Neural progenitor cell (in vitro differentiated cells): ENCODE measurements at regions not wholly inside any gene's neighbourhood (a gene's known extent, or its start where the extent isn't known, plus 50 kb on each side); places are given as distances from the start of the nearest gene placed in this dataset.

Experiments used
- DNase-seq: peaks from one replicate; pipeline ENCODE4 v3.0.0-alpha.2; 2016; ENCODE audit warnings: low spot score
- H2AFZ ChIP-seq: fragments of 200-600 bp; sonication (generic); replicated peaks from 2 replicates; pipeline ENCODE4 v1.6.1; 2016; ENCODE audit warnings: antibody characterized with exemption
- H3F3A ChIP-seq: fragments of 200-600 bp; sonication (generic); 2 replicates; pipeline ENCODE4 v1.6.1; 2016; ENCODE audit warnings: antibody characterized with exemption, low read depth
- H3K27ac ChIP-seq: fragments of 200-600 bp; sonication (generic); 2 replicates; pipeline ENCODE4 v1.5.1; 2016; ENCODE audit warnings: mild to moderate bottlenecking
- H3K27me3 ChIP-seq: fragments of 200-600 bp; sonication (generic); 2 replicates; pipeline ENCODE4 v1.6.1; 2016; ENCODE audit warnings: mild to moderate bottlenecking, moderate library complexity
- H3K36me3 ChIP-seq: fragments of 200-600 bp; sonication (generic); 2 replicates; pipeline ENCODE4 v1.5.1; 2016
- H3K4me1 ChIP-seq: fragments of 200-600 bp; sonication (generic); 2 replicates; pipeline ENCODE4 v1.6.1; 2016; ENCODE audit warnings: mixed run types
- H3K4me2 ChIP-seq: fragments of 200-600 bp; sonication (generic); 2 replicates; pipeline ENCODE4 v1.6.1; 2016
- H3K4me3 ChIP-seq: fragments of 200-600 bp; sonication (generic); 2 replicates; pipeline ENCODE4 v1.5.1; 2016
- H3K79me2 ChIP-seq: fragments of 200-600 bp; sonication (generic); 2 replicates; pipeline ENCODE4 v1.6.1; 2016; ENCODE audit warnings: low read depth
- H3K9ac ChIP-seq: fragments of 200-600 bp; sonication (generic); 2 replicates; pipeline ENCODE4 v1.6.1; 2016
- H3K9me3 ChIP-seq: fragments of 200-600 bp; sonication (generic); 2 replicates; pipeline ENCODE4 v1.5.1; 2016; ENCODE audit warnings: low read depth
- H4K20me1 ChIP-seq: fragments of 200-600 bp; sonication (generic); 2 replicates; pipeline ENCODE4 v1.6.1; 2016; ENCODE audit warnings: low read depth
- H3K27ac Mint-ChIP-seq: 3 replicates; pipeline ENCODE4 v1.8.0; 2021; ENCODE audit warnings: mixed read lengths
- H3K27me3 Mint-ChIP-seq: 2 replicates; pipeline ENCODE4 v1.8.0; 2022; ENCODE audit warnings: low read depth, mild to moderate bottlenecking, inconsistent platforms, moderate library complexity, mixed read lengths; ENCODE audit not compliant: insufficient read depth
- H3K36me3 Mint-ChIP-seq: 3 replicates; pipeline ENCODE4 v1.8.0; 2021; ENCODE audit warnings: mixed read lengths
- H3K4me1 Mint-ChIP-seq: 3 replicates; pipeline ENCODE4 v1.8.0; 2021; ENCODE audit warnings: mixed read lengths
- H3K4me3 Mint-ChIP-seq: 3 replicates; pipeline ENCODE4 v1.8.0; 2021; ENCODE audit warnings: mild to moderate bottlenecking, moderate library complexity, mixed read lengths
- H3K9me3 Mint-ChIP-seq: 3 replicates; pipeline ENCODE4 v1.8.0; 2020; ENCODE audit warnings: mixed read lengths
- CTCF ChIP-seq: fragments of 200-600 bp; sonication (generic); IDR thresholded peaks from 2 replicates; pipeline ENCODE4 v1.5.1; 2017; ENCODE audit warnings: antibody characterized with exemption, mild to moderate bottlenecking
- EZH2 ChIP-seq: fragments of 200-600 bp; sonication (generic); IDR thresholded peaks from 2 replicates; pipeline ENCODE4 v1.6.1; 2017; ENCODE audit warnings: antibody characterized with exemption, mild to moderate bottlenecking, moderate library complexity
- EZH2phosphoT487 ChIP-seq: fragments of 200-600 bp; sonication (generic); IDR thresholded peaks from 2 replicates; pipeline ENCODE4 v1.6.1; 2017; ENCODE audit warnings: antibody characterized with exemption

GRCh38 chr3:150082898-150083654 is 112.4 kb upstream of the PFN2 start:
- no peak overlapping the region for H2AFZ ChIP-seq
- no peak overlapping the region for H3K27ac ChIP-seq
- Mint-ChIP-seq H3K9me3 (peaks cover 5% of the 10 kb centered on the region), H3K4me1 (peaks cover 48% of the 10 kb centered on the region), H3K36me3 (no peaks in the 10 kb centered on the region), H3K4me3 (no peak overlapping the region), H3K27ac (peak overlapping the region; percentile 32), H3K27me3 (peaks cover 4% of the 10 kb centered on the region)
- TF ChIP-seq EZH2, result no peak
- no peak for TF ChIP-seq EZH2phosphoT487
- TF ChIP-seq CTCF, result no peak
- H3F3A ChIP-seq, result no peaks in the 10 kb centered on the region
- DNase-seq, result no peak
- H3K79me2 ChIP-seq, result no peaks in the 10 kb centered on the region
- H3K9me3 ChIP-seq, result no peaks in the 10 kb centered on the region
- H3K4me2 ChIP-seq, result no peak overlapping the region
- no peaks in the 10 kb centered on the region for H4K20me1 ChIP-seq
- no peak overlapping the region for H3K4me3 ChIP-seq
- no peaks in the 10 kb centered on the region for H3K27me3 ChIP-seq
- H3K9ac ChIP-seq, result no peak overlapping the region
- H3K36me3 ChIP-seq, result no peaks in the 10 kb centered on the region
- H3K4me1 ChIP-seq, result peaks cover 12% of the 10 kb centered on the region

- no peaks in the 10 kb centered on the region for H3K9me3 ChIP-seq
- Mint-ChIP-seq H3K4me1 (peaks cover 48% of the 10 kb centered on the region), H3K4me3 (no peak overlapping the region), H3K27me3 (peaks cover 6% of the 10 kb centered on the region), H3K36me3 (no peaks in the 10 kb centered on the region), H3K27ac (no peak overlapping the region), H3K9me3 (peaks cover 8% of the 10 kb centered on the region)
- no peak overlapping the region for H3K9ac ChIP-seq
- no peaks in the 10 kb centered on the region for H3F3A ChIP-seq
- TF ChIP-seq CTCF (no peak), EZH2 (no peak), EZH2phosphoT487 (no peak)
- no peak overlapping the region for H2AFZ ChIP-seq
- H3K79me2 ChIP-seq, result no peaks in the 10 kb centered on the region
- no peak overlapping the region for H3K4me2 ChIP-seq
- H3K4me1 ChIP-seq, result peaks cover 12% of the 10 kb centered on the region
- H3K36me3 ChIP-seq, result no peaks in the 10 kb centered on the region
- no peak overlapping the region for H3K4me3 ChIP-seq
- no peaks in the 10 kb centered on the region for H4K20me1 ChIP-seq
- no peak for DNase-seq
- no peak overlapping the region for H3K27ac ChIP-seq
- no peaks in the 10 kb centered on the region for H3K27me3 ChIP-seq
These were observed 110.4 kb upstream of the PFN2 start for GRCh38 chr3:150081084-150081483.

GRCh38 chr3:150080058-150080730 is 109.5 kb upstream of the PFN2 start:
- Histone ChIP-seq H3F3A (no peaks in the 10 kb centered on the region), H3K9ac (no peak overlapping the region), H3K9me3 (no peaks in the 10 kb centered on the region), H3K4me3 (no peak overlapping the region), H3K27ac (no peak overlapping the region), H4K20me1 (no peaks in the 10 kb centered on the region), H2AFZ (peak overlapping the region; percentile 30), H3K4me1 (peaks cover 12% of the 10 kb centered on the region), H3K27me3 (no peaks in the 10 kb centered on the region), H3K36me3 (no peaks in the 10 kb centered on the region), H3K4me2 (no peak overlapping the region), H3K79me2 (no peaks in the 10 kb centered on the region)
- Mint-ChIP-seq H3K27me3 (peaks cover 8% of the 10 kb centered on the region), H3K27ac (peak overlapping the region; percentile 97), H3K4me3 (no peak overlapping the region), H3K36me3 (no peaks in the 10 kb centered on the region), H3K9me3 (peaks cover 13% of the 10 kb centered on the region), H3K4me1 (peaks cover 48% of the 10 kb centered on the region)
- TF ChIP-seq EZH2 (no peak), EZH2phosphoT487 (no peak), CTCF (no peak)
- DNase-seq, result peak; percentile 9
